Astrocyte (in vitro differentiated cells and primary cell): ENCODE measurements at regions not wholly inside any gene's neighbourhood (a gene's known extent, or its start where the extent isn't known, plus 50 kb on each side); places are given as distances from the start of the nearest gene placed in this dataset.

Experiments
- DNase-seq: peaks from one replicate; pipeline ENCODE4 v3.0.0-alpha.2; 2010; ENCODE audit warnings: low read depth
- FAIRE-seq: peaks from 2 replicates; lab custom pipeline; 2011; peaks lifted over from hg19 to GRCh38; lab: Jason Lieb, UNC
- H2AFZ ChIP-seq: 2 replicates; pipeline ENCODE4 v1.6.0; 2012; ENCODE audit warnings: low read depth, low read length, inconsistent platforms
- H3K27ac ChIP-seq: 2 replicates; pipeline ENCODE4 v1.5.1; 2011; ENCODE audit warnings: low read depth, low read length, inconsistent platforms
- H3K27me3 ChIP-seq: 2 replicates; pipeline ENCODE4 v1.6.0; 2011; ENCODE audit warnings: low read length, inconsistent platforms; ENCODE audit not compliant: insufficient read depth
- H3K36me3 ChIP-seq: 2 replicates; pipeline ENCODE4 v1.5.1; 2011; ENCODE audit warnings: low read length, inconsistent platforms; ENCODE audit not compliant: insufficient read depth
- H3K4me1 ChIP-seq: 2 replicates; pipeline ENCODE4 v1.5.1; 2011; ENCODE audit warnings: low read length, inconsistent platforms; ENCODE audit not compliant: insufficient read depth
- H3K4me2 ChIP-seq: 2 replicates; pipeline ENCODE4 v1.6.0; 2012; ENCODE audit warnings: low read length, inconsistent platforms
- H3K4me3 ChIP-seq: 2 replicates; pipeline ENCODE4 v1.5.1; 2011; ENCODE audit warnings: low read depth, mild to moderate bottlenecking, low read length, inconsistent platforms; ENCODE audit not compliant: insufficient read depth
- H3K79me2 ChIP-seq: 2 replicates; pipeline ENCODE4 v1.6.0; 2012; ENCODE audit warnings: mild to moderate bottlenecking, low read length, inconsistent platforms; ENCODE audit not compliant: insufficient read depth
- H3K9ac ChIP-seq: 2 replicates; pipeline ENCODE4 v1.6.0; 2012; ENCODE audit warnings: mild to moderate bottlenecking, low read length, inconsistent platforms
- H3K9me3 ChIP-seq: 2 replicates; pipeline ENCODE4 v1.5.1; 2012; ENCODE audit warnings: low read depth, mild to moderate bottlenecking, low read length, inconsistent platforms; ENCODE audit not compliant: insufficient read depth
- H4K20me1 ChIP-seq: 2 replicates; pipeline ENCODE4 v1.6.0; 2012; ENCODE audit warnings: low read length, inconsistent platforms; ENCODE audit not compliant: insufficient read depth
- H3K27ac Mint-ChIP-seq: one replicate; pipeline ENCODE4 v1.8.0; 2021; ENCODE audit warnings: mild to moderate bottlenecking, mixed read lengths; ENCODE audit not compliant: unreplicated experiment
- H3K27me3 Mint-ChIP-seq: one replicate; pipeline ENCODE4 v1.8.0; 2021; ENCODE audit warnings: low read depth, mixed read lengths; ENCODE audit not compliant: unreplicated experiment
- H3K36me3 Mint-ChIP-seq: one replicate; pipeline ENCODE4 v1.8.0; 2021; ENCODE audit warnings: low read depth, mixed read lengths; ENCODE audit not compliant: unreplicated experiment
- H3K4me1 Mint-ChIP-seq: one replicate; pipeline ENCODE4 v1.8.0; 2021; ENCODE audit warnings: low read depth, mixed read lengths; ENCODE audit not compliant: unreplicated experiment
- H3K4me3 Mint-ChIP-seq: one replicate; pipeline ENCODE4 v1.8.0; 2021; ENCODE audit warnings: mild to moderate bottlenecking, moderate library complexity, mixed read lengths; ENCODE audit not compliant: unreplicated experiment
- H3K9me3 Mint-ChIP-seq: one replicate; pipeline ENCODE4 v1.8.0; 2021; ENCODE audit warnings: mild to moderate bottlenecking, mixed read lengths; ENCODE audit not compliant: unreplicated experiment
- EZH2 ChIP-seq: IDR thresholded peaks from 2 replicates; pipeline ENCODE4 v1.6.1; 2012; ENCODE audit warnings: mild to moderate bottlenecking, low read length, inconsistent platforms; ENCODE audit not compliant: insufficient read depth
- TF ChIP-seq, protein P1 (sequence below): IDR thresholded peaks from 2 replicates; pipeline ENCODE4 v1.5.1; 2011; ENCODE audit warnings: low read depth, mild to moderate bottlenecking, inconsistent platforms, low read length, moderate library complexity; ENCODE audit not compliant: insufficient read depth

DNA sequence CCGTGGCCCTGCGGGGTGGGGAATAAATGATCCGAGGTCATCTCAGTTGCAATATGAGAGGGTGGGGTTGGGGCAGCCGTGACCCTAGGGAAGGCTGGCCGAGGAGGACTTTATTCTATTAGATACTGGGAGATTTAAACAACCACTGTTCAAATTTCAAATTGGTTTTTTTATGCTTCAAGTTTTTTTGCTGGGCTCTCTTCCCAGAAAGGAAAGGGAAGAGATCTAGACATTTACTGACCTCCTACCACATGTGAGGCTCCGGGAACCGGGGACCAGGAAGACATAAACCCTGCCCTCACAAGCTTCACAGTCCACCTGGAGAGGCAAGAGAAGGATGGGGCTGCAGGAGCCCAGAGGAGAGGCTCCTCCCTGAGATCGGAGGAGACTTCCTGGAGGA lies 207.3 kb downstream of the FOXD2 start:
- Histone ChIP-seq H3K79me2 (no peaks in the 10 kb centered on the region), H3K36me3 (no peaks in the 10 kb centered on the region), H4K20me1 (no peaks in the 10 kb centered on the region), H3K4me3 (no peak overlapping the region), H3K4me2 (no peak overlapping the region), H3K4me1 (peaks cover 3% of the 10 kb centered on the region), H2AFZ (no peak overlapping the region), H3K9me3 (no peaks in the 10 kb centered on the region), H3K27ac (no peak overlapping the region), H3K9ac (no peak overlapping the region), H3K27me3 (peaks cover 6% of the 10 kb centered on the region)
- Mint-ChIP-seq H3K4me1 (peaks cover 2% of the 10 kb centered on the region), H3K4me3 (no peak overlapping the region), H3K9me3 (peaks cover 4% of the 10 kb centered on the region), H3K36me3 (no peaks in the 10 kb centered on the region), H3K27ac (no peak overlapping the region), H3K27me3 (peaks cover 59% of the 10 kb centered on the region)
- no peak for TF ChIP-seq EZH2
- TF ChIP-seq, protein P1, sequence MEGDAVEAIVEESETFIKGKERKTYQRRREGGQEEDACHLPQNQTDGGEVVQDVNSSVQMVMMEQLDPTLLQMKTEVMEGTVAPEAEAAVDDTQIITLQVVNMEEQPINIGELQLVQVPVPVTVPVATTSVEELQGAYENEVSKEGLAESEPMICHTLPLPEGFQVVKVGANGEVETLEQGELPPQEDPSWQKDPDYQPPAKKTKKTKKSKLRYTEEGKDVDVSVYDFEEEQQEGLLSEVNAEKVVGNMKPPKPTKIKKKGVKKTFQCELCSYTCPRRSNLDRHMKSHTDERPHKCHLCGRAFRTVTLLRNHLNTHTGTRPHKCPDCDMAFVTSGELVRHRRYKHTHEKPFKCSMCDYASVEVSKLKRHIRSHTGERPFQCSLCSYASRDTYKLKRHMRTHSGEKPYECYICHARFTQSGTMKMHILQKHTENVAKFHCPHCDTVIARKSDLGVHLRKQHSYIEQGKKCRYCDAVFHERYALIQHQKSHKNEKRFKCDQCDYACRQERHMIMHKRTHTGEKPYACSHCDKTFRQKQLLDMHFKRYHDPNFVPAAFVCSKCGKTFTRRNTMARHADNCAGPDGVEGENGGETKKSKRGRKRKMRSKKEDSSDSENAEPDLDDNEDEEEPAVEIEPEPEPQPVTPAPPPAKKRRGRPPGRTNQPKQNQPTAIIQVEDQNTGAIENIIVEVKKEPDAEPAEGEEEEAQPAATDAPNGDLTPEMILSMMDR = no peak
- no peak for FAIRE-seq
- DNase-seq = no peak

DNA sequence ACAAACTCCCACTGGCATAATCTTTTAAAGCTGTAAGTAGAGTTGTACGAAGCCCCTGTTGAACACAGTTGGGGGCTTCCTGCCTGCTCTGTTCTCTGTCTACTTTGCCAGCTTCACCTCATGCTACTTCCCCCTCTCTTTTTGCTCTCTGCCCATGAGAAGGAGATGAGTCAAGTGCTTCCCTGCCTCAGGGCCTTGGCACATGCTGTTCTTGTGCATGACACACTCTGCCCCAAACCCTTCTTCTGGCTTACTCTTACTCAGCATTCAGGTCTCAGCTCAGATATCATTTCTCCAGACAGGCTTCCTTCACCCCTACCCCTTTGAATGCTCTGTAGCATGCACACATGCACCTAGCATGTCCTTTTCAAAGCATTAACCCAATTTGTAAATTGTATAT lies 208.8 kb downstream of the FOXD2 start:
- H3K4me1 Mint-ChIP-seq = peaks cover 5% of the 10 kb centered on the region

DNA sequence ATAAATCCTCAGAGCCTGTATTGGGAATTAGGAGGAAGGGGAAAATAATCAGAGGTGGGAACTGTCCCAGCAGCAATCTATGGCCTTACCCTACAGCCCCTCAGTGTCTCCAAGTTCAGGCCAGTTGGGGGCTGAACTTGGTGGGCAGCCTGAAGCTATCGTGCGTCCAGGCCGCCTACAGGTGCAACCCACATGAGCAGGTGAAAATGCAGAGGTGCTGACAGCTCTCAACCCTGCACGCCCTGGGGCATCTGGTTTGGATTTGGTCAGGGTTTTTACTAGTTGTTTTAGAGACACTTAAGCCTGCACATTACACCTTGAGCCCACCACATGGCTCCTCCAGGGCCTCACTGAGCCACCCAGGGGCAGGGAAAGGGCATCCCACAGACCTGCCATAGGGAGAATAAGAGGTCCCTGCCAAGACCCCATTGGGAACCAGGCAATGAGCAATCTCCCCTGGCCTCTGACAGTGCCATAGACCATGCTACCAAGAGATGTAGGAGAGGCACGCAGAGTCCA lies 209.5 kb downstream of the FOXD2 start:
- no peak overlapping the region for H3K4me3 Mint-ChIP-seq

More for the DNA sequence above, 208.8 kb downstream of the FOXD2 start:
- no peak overlapping the region for H3K4me2 ChIP-seq
- peaks cover 53% of the 10 kb centered on the region for H3K27me3 Mint-ChIP-seq
- FAIRE-seq = no peak
- peaks cover 6% of the 10 kb centered on the region for H3K27me3 ChIP-seq
- no peaks in the 10 kb centered on the region for H3K36me3 ChIP-seq
- TF ChIP-seq EZH2 = no peak
- TF ChIP-seq, protein P1 = no peak
- H3K36me3 Mint-ChIP-seq = no peaks in the 10 kb centered on the region
- no peak overlapping the region for H3K27ac Mint-ChIP-seq
- no peaks in the 10 kb centered on the region for H3K9me3 ChIP-seq
- no peaks in the 10 kb centered on the region for H4K20me1 ChIP-seq
- no peak overlapping the region for H3K4me3 Mint-ChIP-seq
- H3K9ac ChIP-seq = no peak overlapping the region
- no peak for DNase-seq
- H3K4me1 ChIP-seq = peaks cover 13% of the 10 kb centered on the region
- H3K4me3 ChIP-seq = no peak overlapping the region
- H3K79me2 ChIP-seq = no peaks in the 10 kb centered on the region
- no peak overlapping the region for H2AFZ ChIP-seq
- no peak overlapping the region for H3K27ac ChIP-seq
- peaks cover 1% of the 10 kb centered on the region for H3K9me3 Mint-ChIP-seq

More for the DNA sequence above, 209.5 kb downstream of the FOXD2 start:
- H3K9me3 ChIP-seq = no peaks in the 10 kb centered on the region
- DNase-seq (no peak), FAIRE-seq (no peak)
- no peak overlapping the region for H3K4me3 ChIP-seq
- H3K27ac ChIP-seq = no peak overlapping the region
- H3K36me3 Mint-ChIP-seq = no peaks in the 10 kb centered on the region
- H3K27me3 ChIP-seq = peaks cover 6% of the 10 kb centered on the region
- no peak overlapping the region for H2AFZ ChIP-seq
- H3K4me1 ChIP-seq = peaks cover 13% of the 10 kb centered on the region
- no peak overlapping the region for H3K27ac Mint-ChIP-seq
- peaks cover 49% of the 10 kb centered on the region for H3K27me3 Mint-ChIP-seq
- peaks cover 5% of the 10 kb centered on the region for H3K4me1 Mint-ChIP-seq
- no peak overlapping the region for H3K4me2 ChIP-seq
- no peaks in the 10 kb centered on the region for H3K36me3 ChIP-seq
- H3K79me2 ChIP-seq = no peaks in the 10 kb centered on the region
- no peaks in the 10 kb centered on the region for H4K20me1 ChIP-seq
- peaks cover 1% of the 10 kb centered on the region for H3K9me3 Mint-ChIP-seq
- no peak overlapping the region for H3K9ac ChIP-seq
- TF ChIP-seq EZH2 = no peak
- TF ChIP-seq, protein P1 = no peak
